ENCODE measurements at regions not wholly inside any gene's neighbourhood (a gene's known extent, or its start where the extent isn't known, plus 50 kb on each side); places are given as distances from the start of the nearest gene placed in this dataset.

DNA sequence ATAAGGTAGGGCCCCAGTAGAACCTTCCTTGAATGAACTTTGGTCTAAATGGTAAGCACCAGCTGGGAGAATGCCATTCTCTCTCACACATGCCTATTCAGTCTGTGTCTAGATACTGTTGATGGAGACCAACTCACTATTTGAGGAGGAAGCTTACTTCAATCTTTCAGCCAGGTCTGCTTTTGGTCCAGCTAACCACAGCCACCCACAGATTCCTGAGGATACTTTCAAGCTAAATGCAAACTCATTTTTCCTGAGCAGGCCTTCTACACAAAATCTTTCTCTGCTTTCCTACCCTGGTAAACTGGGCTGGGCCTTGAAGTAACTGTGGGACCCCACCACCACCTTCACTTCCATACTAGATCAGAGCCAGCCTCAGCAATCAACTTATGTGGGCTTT is 76.9 kb upstream of the KLF3 start:
- H3K36me3 ChIP-seq, result no peaks in the 10 kb centered on the region
- no peak for TF ChIP-seq EP300 (IDR thresholded peaks at IDR 0.05)
- TF ChIP-seq, protein P1, sequence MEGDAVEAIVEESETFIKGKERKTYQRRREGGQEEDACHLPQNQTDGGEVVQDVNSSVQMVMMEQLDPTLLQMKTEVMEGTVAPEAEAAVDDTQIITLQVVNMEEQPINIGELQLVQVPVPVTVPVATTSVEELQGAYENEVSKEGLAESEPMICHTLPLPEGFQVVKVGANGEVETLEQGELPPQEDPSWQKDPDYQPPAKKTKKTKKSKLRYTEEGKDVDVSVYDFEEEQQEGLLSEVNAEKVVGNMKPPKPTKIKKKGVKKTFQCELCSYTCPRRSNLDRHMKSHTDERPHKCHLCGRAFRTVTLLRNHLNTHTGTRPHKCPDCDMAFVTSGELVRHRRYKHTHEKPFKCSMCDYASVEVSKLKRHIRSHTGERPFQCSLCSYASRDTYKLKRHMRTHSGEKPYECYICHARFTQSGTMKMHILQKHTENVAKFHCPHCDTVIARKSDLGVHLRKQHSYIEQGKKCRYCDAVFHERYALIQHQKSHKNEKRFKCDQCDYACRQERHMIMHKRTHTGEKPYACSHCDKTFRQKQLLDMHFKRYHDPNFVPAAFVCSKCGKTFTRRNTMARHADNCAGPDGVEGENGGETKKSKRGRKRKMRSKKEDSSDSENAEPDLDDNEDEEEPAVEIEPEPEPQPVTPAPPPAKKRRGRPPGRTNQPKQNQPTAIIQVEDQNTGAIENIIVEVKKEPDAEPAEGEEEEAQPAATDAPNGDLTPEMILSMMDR (IDR thresholded peaks at IDR 0.05), result no peak
- TF ChIP-seq POLR2AphosphoS5 (IDR thresholded peaks at IDR 0.05), result no peak
- no peak for TF ChIP-seq POLR2A (IDR thresholded peaks at IDR 0.05)
- no peak for ATAC-seq

GRCh38 chr4:38590046-38590445 is 74.0 kb upstream of the KLF3 start:
- Histone ChIP-seq H3K36me3 (no peaks in the 10 kb centered on the region), H3K4me3 (no peak overlapping the region), H3K4me1 (peaks cover 4 to 20% (median 5%) of the 10 kb centered on the region in 3 donors), H3K27me3 (no peaks in the 10 kb centered on the region), H3K27ac (no peak overlapping the region), H3K9me3 (peaks cover 0 to 5% (median 0%) of the 10 kb centered on the region in 3 donors)
- TF ChIP-seq, protein P1 (IDR thresholded peaks at IDR 0.05), result no peak
- TF ChIP-seq EP300 (IDR thresholded peaks at IDR 0.05), result no peak
- TF ChIP-seq POLR2A (IDR thresholded peaks at IDR 0.05), result no peak
- TF ChIP-seq POLR2AphosphoS5 (IDR thresholded peaks at IDR 0.05), result no peak
- 61% methylated on average over 3 of the region's 4 CpGs; no CpG with 5 or more reads in 1 of the 2 donors for WGBS, 2 donors (ENCODE audit: low coverage in 1 of 2)
- no peak for ATAC-seq

More for the DNA sequence above, 76.9 kb upstream of the KLF3 start:
- no peaks in the 10 kb centered on the region for H3K27me3 ChIP-seq
- H3K9me3 ChIP-seq, result peaks cover 0 to 5% (median 0%) of the 10 kb centered on the region in 3 donors
- peaks cover 0 to 15% (median 4%) of the 10 kb centered on the region in 3 donors for H3K4me1 ChIP-seq
- H3K27ac ChIP-seq, result no peak overlapping the region
- H3K4me3 ChIP-seq, result no peak overlapping the region

DNA sequence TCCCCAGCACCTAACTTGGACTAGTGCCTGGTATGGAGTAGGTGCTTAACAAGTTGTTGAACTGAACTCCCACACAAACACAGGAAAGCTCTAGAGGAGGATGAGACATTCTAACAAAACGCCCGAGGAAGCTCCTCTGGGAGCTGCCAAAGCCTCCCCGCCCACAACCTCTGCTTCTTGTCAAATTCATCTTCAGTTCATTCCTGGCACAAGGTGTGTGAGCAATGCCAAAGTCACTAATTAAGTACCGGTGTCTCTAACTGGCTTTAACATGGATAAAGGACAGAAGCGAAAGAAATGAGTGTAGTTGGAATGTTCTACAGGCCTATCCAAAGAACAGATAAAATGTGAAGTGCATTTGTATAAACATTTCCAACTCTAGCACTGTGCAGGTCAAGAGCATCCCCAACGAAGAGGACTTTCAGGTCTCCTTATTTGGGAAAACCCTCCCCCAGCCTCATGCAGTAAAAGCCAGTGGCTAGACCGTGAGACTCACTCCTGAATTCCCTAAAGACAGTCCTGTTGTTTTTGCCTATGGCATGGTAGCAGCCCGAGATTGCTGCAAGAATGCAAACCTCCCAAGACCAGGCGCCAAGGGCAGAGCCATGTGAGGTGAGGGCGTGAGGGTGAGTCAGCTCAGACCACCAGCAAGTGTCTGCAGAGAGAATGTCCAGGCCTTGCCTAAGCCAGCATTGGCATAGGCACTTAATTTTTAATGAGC is 72.2 kb upstream of the KLF3 start:
- no peaks in the 10 kb centered on the region for H3K36me3 ChIP-seq
- H3K9me3 ChIP-seq, result peaks cover 0 to 5% (median 0%) of the 10 kb centered on the region in 3 donors
- TF ChIP-seq, protein P1 (IDR thresholded peaks at IDR 0.05), result no peak
- TF ChIP-seq POLR2A (IDR thresholded peaks at IDR 0.05) (no peak), POLR2AphosphoS5 (IDR thresholded peaks at IDR 0.05) (peak; percentile 60), EP300 (IDR thresholded peaks at IDR 0.05) (no peak)
- H3K27me3 ChIP-seq, result no peaks in the 10 kb centered on the region
- H3K4me1 ChIP-seq, result peaks cover 4 to 20% (median 5%) of the 10 kb centered on the region in 3 donors
- no peak overlapping the region for H3K4me3 ChIP-seq
- WGBS, 2 donors (ENCODE audit: low coverage in 1 of 2), result 12 to 38% methylated on average over 3 of the region's 10 CpGs
- H3K27ac ChIP-seq, result peak overlapping the region in 3 of 4 donors; percentile 56 to 79 (median 66)
- peak; percentile 78 for ATAC-seq

GRCh38 chr4:38598489-38598888 is 65.5 kb upstream of the KLF3 start:
- H3K4me3 ChIP-seq, result no peak overlapping the region
- H3K27me3 ChIP-seq, result no peaks in the 10 kb centered on the region
- no peaks in the 10 kb centered on the region for H3K9me3 ChIP-seq
- ATAC-seq, result no peak
- 88 to 90% methylated on average over 3 of the region's 3 CpGs for WGBS, 2 donors (ENCODE audit: low coverage in 1 of 2)
- H3K27ac ChIP-seq, result no peak overlapping the region
- TF ChIP-seq POLR2A (IDR thresholded peaks at IDR 0.05), result no peak
- no peak for TF ChIP-seq POLR2AphosphoS5 (IDR thresholded peaks at IDR 0.05)
- TF ChIP-seq EP300 (IDR thresholded peaks at IDR 0.05), result no peak
- TF ChIP-seq, protein P1 (IDR thresholded peaks at IDR 0.05), result no peak
- H3K4me1 ChIP-seq, result no peaks in the 10 kb centered on the region
- no peaks in the 10 kb centered on the region for H3K36me3 ChIP-seq

- no peaks in the 10 kb centered on the region for H3K27me3 ChIP-seq
- no peak for TF ChIP-seq POLR2AphosphoS5 (IDR thresholded peaks at IDR 0.05)
- TF ChIP-seq, protein P1 (IDR thresholded peaks at IDR 0.05), result no peak
- no peak for TF ChIP-seq EP300 (IDR thresholded peaks at IDR 0.05)
- TF ChIP-seq POLR2A (IDR thresholded peaks at IDR 0.05), result no peak
- peaks cover 0 to 5% (median 0%) of the 10 kb centered on the region in 3 donors for H3K4me1 ChIP-seq
- ATAC-seq, result no peak
- no peak overlapping the region for H3K4me3 ChIP-seq
- no peaks in the 10 kb centered on the region for H3K9me3 ChIP-seq
- WGBS, 2 donors (ENCODE audit: low coverage in 1 of 2), result 66 to 68% methylated on average over 3 to 4 of the region's 4 CpGs
- H3K27ac ChIP-seq, result no peak overlapping the region
- no peaks in the 10 kb centered on the region for H3K36me3 ChIP-seq
Observed at GRCh38 chr4:38600575-38600974, 63.4 kb upstream of the KLF3 start.

Data from gastroesophageal sphincter (tissue), 4 donors.